ENCODE measurements at regions not wholly inside any gene's neighbourhood (a gene's known extent, or its start where the extent isn't known, plus 50 kb on each side); places are given as distances from the start of the nearest gene placed in this dataset.

- no peak for TF ChIP-seq POLR2A (IDR thresholded peaks at IDR 0.05)
- no peak for TF ChIP-seq CTCF (IDR thresholded peaks at IDR 0.05)
Observed at GRCh38 chr12:9506746-9507145, 101.0 kb downstream of the KLRB1 start.

Measured in testis (tissue), 2 donors.